Mucosa of rectum (tissue), 2 donors: ENCODE measurements at regions not wholly inside any gene's neighbourhood (a gene's known extent, or its start where the extent isn't known, plus 50 kb on each side); places are given as distances from the start of the nearest gene placed in this dataset.

Experiments
- H3K27ac ChIP-seq, 2 donors: one replicate each; pipeline ENCODE4 v1.7.0; 2013; ENCODE audit warnings: inconsistent platforms in 2 of 2, low read depth in 2 of 2, low read length in 2 of 2
- H3K27me3 ChIP-seq, 2 donors: one replicate each; pipeline ENCODE4 v1.7.0; 2013; ENCODE audit warnings: low read length in 2 of 2; ENCODE audit not compliant: control insufficient read depth in 2 of 2, insufficient read depth in 2 of 2
- H3K36me3 ChIP-seq, 2 donors: one replicate each; pipeline ENCODE4 v1.7.0; 2013; ENCODE audit warnings: low read length in 2 of 2; ENCODE audit not compliant: control insufficient read depth in 2 of 2, insufficient read depth in 2 of 2
- H3K4me1 ChIP-seq, 2 donors: one replicate each; pipeline ENCODE4 v1.7.0; 2013; ENCODE audit warnings: low read length in 2 of 2, mild to moderate bottlenecking in 1 of 2; ENCODE audit not compliant: control insufficient read depth in 2 of 2, insufficient read depth in 2 of 2
- H3K4me3 ChIP-seq, 2 donors: one replicate each; pipeline ENCODE4 v1.7.0; 2013; ENCODE audit warnings: low read length in 2 of 2
- H3K9ac ChIP-seq, 2 donors: one replicate each; pipeline ENCODE4 v1.7.0; 2013; ENCODE audit warnings: low read length in 2 of 2, low read depth in 1 of 2, mild to moderate bottlenecking in 1 of 2
- H3K9me3 ChIP-seq, 2 donors: one replicate each; pipeline ENCODE4 v1.7.0; 2013; ENCODE audit warnings: low read length in 2 of 2; ENCODE audit not compliant: control insufficient read depth in 2 of 2
- donor health status: healthy.
- donor health status: Normal muscosa, but diverticular disease.

GRCh38 chr2:59957504-59957903 is 596.0 kb downstream of the BCL11A start:
- Histone ChIP-seq H3K4me3 (no peak overlapping the region), H3K4me1 (no peaks in the 10 kb centered on the region), H3K36me3 (no peaks in the 10 kb centered on the region), H3K9ac (no peak overlapping the region), H3K27me3 (no peaks in the 10 kb centered on the region), H3K27ac (no peak overlapping the region), H3K9me3 (no peaks in the 10 kb centered on the region)

- Histone ChIP-seq H3K27me3 (no peaks in the 10 kb centered on the region), H3K4me3 (no peak overlapping the region), H3K9ac (no peak overlapping the region), H3K4me1 (no peaks in the 10 kb centered on the region), H3K27ac (no peak overlapping the region), H3K36me3 (no peaks in the 10 kb centered on the region), H3K9me3 (no peaks in the 10 kb centered on the region)
These were observed 596.5 kb downstream of the BCL11A start for GRCh38 chr2:59956981-59957380.

- H3K27me3 ChIP-seq, result no peaks in the 10 kb centered on the region
- no peak overlapping the region for H3K9ac ChIP-seq
These were observed 605.4 kb downstream of the BCL11A start for GRCh38 chr2:59947917-59948541.

GRCh38 chr2:59947209-59947608 is 606.2 kb downstream of the BCL11A start:
- H3K27ac ChIP-seq, result no peak overlapping the region
- no peaks in the 10 kb centered on the region for H3K9me3 ChIP-seq
- H3K4me3 ChIP-seq, result no peak overlapping the region
- H3K27me3 ChIP-seq, result no peaks in the 10 kb centered on the region
- peaks cover 0 to 2% of the 10 kb centered on the region in 2 donors for H3K4me1 ChIP-seq
- H3K9ac ChIP-seq, result no peak overlapping the region
- H3K36me3 ChIP-seq, result no peaks in the 10 kb centered on the region

More at GRCh38 chr2:59947917-59948541, 605.4 kb downstream of the BCL11A start:
- H3K9me3 ChIP-seq, result no peaks in the 10 kb centered on the region
- no peak overlapping the region for H3K4me3 ChIP-seq
- peaks cover 0 to 2% of the 10 kb centered on the region in 2 donors for H3K4me1 ChIP-seq
- no peaks in the 10 kb centered on the region for H3K36me3 ChIP-seq
- H3K27ac ChIP-seq, result no peak overlapping the region

DNA sequence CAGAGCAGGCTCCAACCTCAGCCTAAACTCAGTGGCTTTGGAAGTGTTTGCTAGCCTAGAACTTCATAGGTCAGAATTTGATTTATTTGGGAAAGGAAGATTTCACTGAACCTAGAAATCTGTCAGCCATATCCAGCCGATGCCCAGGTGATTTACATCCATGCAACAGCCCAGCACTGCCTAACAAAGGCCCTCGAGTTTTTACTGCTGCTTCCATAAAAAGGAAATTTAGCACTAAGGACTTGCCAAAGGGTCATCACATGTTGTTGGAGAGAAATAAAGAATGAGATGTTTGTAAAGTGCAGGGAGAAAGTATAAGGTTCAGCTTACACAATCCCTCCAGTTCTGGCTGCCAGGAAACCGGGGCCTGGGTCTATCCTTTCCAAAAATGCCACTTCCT is 614.2 kb downstream of the BCL11A start:
- no peak overlapping the region for H3K4me3 ChIP-seq
- H3K27ac ChIP-seq, result no peak overlapping the region
- H3K27me3 ChIP-seq, result no peaks in the 10 kb centered on the region
- no peaks in the 10 kb centered on the region for H3K4me1 ChIP-seq
- no peak overlapping the region for H3K9ac ChIP-seq
- H3K9me3 ChIP-seq, result no peaks in the 10 kb centered on the region
- no peaks in the 10 kb centered on the region for H3K36me3 ChIP-seq

- H3K27ac ChIP-seq, result no peak overlapping the region
- no peaks in the 10 kb centered on the region for H3K27me3 ChIP-seq
- H3K9me3 ChIP-seq, result no peaks in the 10 kb centered on the region
- no peaks in the 10 kb centered on the region for H3K36me3 ChIP-seq
- no peak overlapping the region for H3K4me3 ChIP-seq
- H3K4me1 ChIP-seq, result no peaks in the 10 kb centered on the region
- no peak overlapping the region for H3K9ac ChIP-seq
These were observed 615.3 kb downstream of the BCL11A start for GRCh38 chr2:59938181-59938580.

DNA sequence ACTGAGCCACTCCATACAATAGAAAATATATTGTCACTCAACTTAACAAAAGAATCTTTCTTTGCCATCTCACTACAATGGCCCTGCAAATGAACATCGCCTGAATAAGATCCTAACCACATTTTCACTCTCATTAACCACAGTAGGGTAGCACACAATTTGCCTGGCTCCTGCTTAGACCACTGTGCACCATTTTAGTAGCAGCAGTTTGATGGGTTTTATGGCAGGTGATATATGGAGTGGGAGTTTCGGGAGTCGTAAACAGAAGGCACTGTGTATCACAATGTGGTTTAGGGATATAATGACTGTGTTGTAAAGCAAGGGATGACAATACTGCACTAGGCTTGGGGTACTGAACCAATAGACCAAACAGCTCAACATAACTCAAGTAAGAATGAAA is 617.4 kb downstream of the BCL11A start:
- Histone ChIP-seq H3K9me3 (no peaks in the 10 kb centered on the region), H3K4me1 (no peaks in the 10 kb centered on the region), H3K4me3 (no peak overlapping the region)

DNA sequence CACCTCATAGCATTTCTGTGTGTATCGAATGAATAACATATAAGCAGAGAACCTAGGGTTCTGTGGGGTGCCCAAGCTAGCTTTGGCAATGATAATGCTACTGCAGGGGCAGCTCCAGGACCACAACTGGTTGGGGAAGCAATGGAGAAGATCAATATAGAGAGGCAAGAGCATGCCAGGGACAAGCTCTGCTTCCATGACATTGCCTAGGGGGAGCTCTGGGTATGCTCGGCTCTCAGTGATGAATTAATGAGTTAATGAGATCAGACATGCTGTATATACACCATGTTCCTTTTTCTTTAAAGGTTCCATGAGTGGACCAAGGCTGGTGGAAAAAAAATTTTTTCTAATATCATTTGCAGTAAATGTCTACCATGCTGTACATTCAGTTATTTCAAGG is 618.4 kb downstream of the BCL11A start:
- H3K4me1 ChIP-seq, result no peaks in the 10 kb centered on the region
- no peaks in the 10 kb centered on the region for H3K27me3 ChIP-seq
- no peaks in the 10 kb centered on the region for H3K36me3 ChIP-seq
- no peak overlapping the region for H3K27ac ChIP-seq
- no peak overlapping the region for H3K9ac ChIP-seq
- H3K4me3 ChIP-seq, result no peak overlapping the region
- no peaks in the 10 kb centered on the region for H3K9me3 ChIP-seq

More for the DNA sequence above, 617.4 kb downstream of the BCL11A start:
- no peak overlapping the region for H3K27ac ChIP-seq
- H3K27me3 ChIP-seq, result no peaks in the 10 kb centered on the region
- H3K9ac ChIP-seq, result no peak overlapping the region
- H3K36me3 ChIP-seq, result no peaks in the 10 kb centered on the region

- Histone ChIP-seq H3K27ac (no peak overlapping the region), H3K4me1 (no peaks in the 10 kb centered on the region), H3K9ac (no peak overlapping the region), H3K27me3 (no peaks in the 10 kb centered on the region), H3K9me3 (no peaks in the 10 kb centered on the region), H3K36me3 (no peaks in the 10 kb centered on the region), H3K4me3 (no peak overlapping the region)
These were observed 619.5 kb downstream of the BCL11A start for GRCh38 chr2:59933948-59934347.

DNA sequence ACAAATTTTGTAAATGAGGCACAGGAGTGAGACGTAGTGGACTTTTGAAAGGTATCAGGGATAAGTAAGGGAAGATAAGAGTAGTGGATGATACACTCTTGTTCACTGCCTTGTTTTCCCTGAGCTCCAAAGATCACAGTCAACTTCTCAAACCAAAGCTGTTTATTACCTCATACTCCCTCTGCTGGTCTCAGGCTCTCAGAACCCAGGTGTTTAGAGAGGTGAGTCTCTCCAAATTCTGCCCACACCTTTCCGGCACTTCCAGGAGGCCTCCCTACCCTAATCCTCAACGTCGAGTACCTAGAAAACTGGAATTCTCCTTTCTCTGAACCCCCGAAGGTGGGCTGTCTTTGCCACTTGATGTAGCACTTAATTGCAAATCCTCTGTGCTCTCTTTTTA is 621.1 kb downstream of the BCL11A start:
- Histone ChIP-seq H3K27ac (no peak overlapping the region), H3K4me3 (no peak overlapping the region), H3K9ac (no peak overlapping the region), H3K36me3 (no peaks in the 10 kb centered on the region), H3K9me3 (no peaks in the 10 kb centered on the region), H3K4me1 (no peaks in the 10 kb centered on the region), H3K27me3 (no peaks in the 10 kb centered on the region)

GRCh38 chr2:59930430-59930829 is 623.0 kb downstream of the BCL11A start:
- H3K27me3 ChIP-seq, result no peaks in the 10 kb centered on the region
- H3K4me1 ChIP-seq, result no peaks in the 10 kb centered on the region
- H3K27ac ChIP-seq, result no peak overlapping the region
- no peaks in the 10 kb centered on the region for H3K9me3 ChIP-seq
- no peak overlapping the region for H3K4me3 ChIP-seq
- no peaks in the 10 kb centered on the region for H3K36me3 ChIP-seq
- H3K9ac ChIP-seq, result no peak overlapping the region
